Uterus (tissue), 2 donors: ENCODE measurements at regions not wholly inside any gene's neighbourhood (a gene's known extent, or its start where the extent isn't known, plus 50 kb on each side); places are given as distances from the start of the nearest gene placed in this dataset.

Experiments
- POLR2A ChIP-seq, 2 donors: fragments of 450-650 bp; IDR thresholded peaks; one replicate each; pipeline ENCODE4 v1.6.1; 2016; ENCODE audit warnings: antibody characterized with exemption in 2 of 2, mild to moderate bottlenecking in 1 of 2, moderate library complexity in 1 of 2
- TF ChIP-seq, protein P1 (sequence below), 4 experiments: fragments of 200-600 bp in 2 of 4; fragments of 450-650 bp in 2 of 4; sonication (generic) in 2 of 4; IDR thresholded peaks; one replicate each; pipeline ENCODE4 v1.5.1; 2016 to 2019; ENCODE audit warnings: antibody characterized with exemption in 4 of 4, mild to moderate bottlenecking in 2 of 4, moderate library complexity in 1 of 4

DNA sequence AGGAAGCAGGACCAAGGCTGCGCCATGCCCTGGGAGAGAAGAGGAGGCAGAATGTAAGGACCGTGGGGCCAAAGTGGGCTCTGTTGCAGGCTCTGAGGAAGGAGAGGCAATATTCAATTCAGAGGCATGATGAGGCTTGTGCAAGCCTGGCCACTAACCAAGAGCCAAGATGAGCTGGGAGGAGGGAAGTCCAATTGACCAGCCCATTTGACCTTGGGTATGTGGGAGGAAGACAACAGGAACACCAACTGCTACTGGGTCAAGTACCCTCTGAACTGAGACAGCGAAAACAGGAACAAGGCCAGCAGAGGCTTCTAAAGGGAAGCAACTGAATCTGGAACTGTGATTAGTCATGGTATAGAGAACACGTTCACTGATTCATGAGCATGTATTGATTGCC, 779.6 kb downstream of the MAFB start:
- TF ChIP-seq, protein P1, sequence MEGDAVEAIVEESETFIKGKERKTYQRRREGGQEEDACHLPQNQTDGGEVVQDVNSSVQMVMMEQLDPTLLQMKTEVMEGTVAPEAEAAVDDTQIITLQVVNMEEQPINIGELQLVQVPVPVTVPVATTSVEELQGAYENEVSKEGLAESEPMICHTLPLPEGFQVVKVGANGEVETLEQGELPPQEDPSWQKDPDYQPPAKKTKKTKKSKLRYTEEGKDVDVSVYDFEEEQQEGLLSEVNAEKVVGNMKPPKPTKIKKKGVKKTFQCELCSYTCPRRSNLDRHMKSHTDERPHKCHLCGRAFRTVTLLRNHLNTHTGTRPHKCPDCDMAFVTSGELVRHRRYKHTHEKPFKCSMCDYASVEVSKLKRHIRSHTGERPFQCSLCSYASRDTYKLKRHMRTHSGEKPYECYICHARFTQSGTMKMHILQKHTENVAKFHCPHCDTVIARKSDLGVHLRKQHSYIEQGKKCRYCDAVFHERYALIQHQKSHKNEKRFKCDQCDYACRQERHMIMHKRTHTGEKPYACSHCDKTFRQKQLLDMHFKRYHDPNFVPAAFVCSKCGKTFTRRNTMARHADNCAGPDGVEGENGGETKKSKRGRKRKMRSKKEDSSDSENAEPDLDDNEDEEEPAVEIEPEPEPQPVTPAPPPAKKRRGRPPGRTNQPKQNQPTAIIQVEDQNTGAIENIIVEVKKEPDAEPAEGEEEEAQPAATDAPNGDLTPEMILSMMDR (IDR thresholded peaks at IDR 0.05), result no peak
- TF ChIP-seq POLR2A (IDR thresholded peaks at IDR 0.05), result no peak
